HG03439 (cell line): ENCODE measurements at regions not wholly inside any gene's neighbourhood (a gene's known extent, or its start where the extent isn't known, plus 50 kb on each side); places are given as distances from the start of the nearest gene placed in this dataset.
"Not testable (repeated sequence)": the region's sequence is repeated elsewhere in the genome, so short reads cannot be mapped to it uniquely, and the experiment has no call there.

Experiments used
- ATAC-seq: cut with Tn5 transposase; IDR thresholded peaks from one replicate; pipeline ENCODE4 v1.9.1; 2021; ENCODE audit warnings: mild to moderate bottlenecking, moderate library complexity; ENCODE audit not compliant: unreplicated experiment

DNA sequence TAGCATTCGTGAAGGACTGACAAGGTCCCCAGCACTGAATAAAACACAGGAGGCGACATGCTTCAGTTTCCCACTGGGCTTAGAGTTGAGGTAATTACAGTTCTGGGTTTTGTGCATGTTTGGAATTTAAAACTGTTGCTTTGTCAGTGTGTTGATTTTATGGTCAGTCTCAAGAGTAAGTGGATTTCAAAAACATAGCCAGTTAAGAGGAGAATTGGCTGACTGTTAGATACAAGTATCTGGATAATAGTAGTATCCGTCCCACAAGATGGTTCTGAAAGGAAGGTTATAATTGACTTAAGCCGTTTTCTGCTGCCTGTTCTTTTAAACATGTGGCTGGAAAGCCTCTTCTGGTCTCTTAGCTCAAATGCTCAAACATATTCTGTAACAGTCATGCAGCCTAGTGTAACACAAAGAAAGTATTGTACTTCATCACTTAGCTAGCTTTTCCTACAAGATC, 170.9 kb downstream of the POLR1F start:
- no peak for ATAC-seq

DNA sequence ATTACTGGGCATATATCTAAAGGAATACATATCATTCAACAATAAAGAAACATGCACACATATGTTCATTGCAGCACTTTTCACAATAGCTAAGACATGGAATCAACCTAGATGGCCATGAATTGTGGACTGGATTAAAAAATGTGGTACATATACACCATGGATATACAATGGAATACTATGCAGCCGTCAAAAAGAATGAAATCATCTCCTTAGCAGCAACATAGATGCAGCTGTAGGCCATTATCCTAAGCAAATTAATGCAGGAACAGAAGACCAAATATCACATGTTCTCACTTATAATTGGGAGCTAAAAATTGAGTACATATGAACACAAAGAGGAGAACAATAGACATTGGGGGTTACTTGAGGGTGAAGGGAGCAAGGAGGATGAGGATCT, 175.6 kb downstream of the POLR1F start:
- ATAC-seq = no peak

DNA sequence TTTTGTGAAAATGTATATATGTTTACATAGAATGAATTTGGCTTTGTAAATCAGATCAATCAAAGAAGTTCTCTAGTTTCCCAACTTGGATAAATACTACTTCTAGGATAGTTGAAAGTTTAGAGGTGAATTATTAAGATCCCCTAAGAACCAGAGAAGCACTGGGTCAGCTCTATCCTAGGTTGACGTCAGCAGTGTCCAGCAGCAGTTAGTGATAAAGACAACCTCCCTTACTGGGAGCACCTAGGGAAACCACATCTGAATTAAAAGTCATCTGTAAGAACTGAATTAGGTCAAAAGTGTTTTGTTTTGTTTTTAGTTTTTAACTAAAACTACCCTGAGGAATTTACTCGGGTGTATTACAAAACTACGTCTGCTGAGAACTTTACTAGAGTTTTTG, 178.0 kb downstream of the POLR1F start:
- no peak for ATAC-seq

DNA sequence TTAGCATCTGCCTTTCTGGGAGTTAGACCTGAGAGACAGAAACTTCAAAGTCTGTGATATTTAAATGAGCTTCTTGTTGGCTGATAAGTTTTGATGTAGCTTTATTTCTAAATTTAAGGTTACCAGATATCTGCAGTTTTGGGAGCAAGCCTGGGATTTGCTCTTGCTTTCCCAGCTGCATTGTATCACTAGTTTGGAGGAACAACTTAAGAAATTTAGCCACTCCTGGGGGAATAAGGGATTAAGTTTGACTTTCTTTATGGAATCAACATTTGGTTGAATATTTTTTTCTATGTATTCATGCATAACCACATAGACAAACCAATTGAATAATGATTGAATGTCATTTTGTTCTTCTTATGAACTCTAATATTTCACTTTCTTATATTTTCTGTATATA, 178.6 kb downstream of the POLR1F start:
- no peak for ATAC-seq

DNA sequence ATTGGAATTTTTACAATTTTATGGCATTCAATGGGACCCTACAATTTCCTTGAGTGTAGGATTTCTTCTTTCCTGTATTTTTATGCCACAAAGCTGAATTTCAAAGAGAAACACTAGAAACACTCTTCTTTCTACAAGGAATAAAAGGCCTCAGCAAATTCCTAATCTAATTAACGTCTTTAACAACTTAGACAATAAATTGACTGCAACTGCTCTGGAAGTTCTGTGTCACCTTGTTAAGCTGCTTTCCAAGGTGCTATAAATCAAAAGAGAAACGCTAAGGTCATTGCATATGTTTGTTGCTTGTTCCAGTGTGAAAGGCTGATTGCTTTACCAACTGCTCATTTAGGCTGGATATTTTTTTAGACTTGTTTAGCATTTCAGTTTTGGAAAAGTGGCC, 182.2 kb downstream of the POLR1F start:
- ATAC-seq = no peak

DNA sequence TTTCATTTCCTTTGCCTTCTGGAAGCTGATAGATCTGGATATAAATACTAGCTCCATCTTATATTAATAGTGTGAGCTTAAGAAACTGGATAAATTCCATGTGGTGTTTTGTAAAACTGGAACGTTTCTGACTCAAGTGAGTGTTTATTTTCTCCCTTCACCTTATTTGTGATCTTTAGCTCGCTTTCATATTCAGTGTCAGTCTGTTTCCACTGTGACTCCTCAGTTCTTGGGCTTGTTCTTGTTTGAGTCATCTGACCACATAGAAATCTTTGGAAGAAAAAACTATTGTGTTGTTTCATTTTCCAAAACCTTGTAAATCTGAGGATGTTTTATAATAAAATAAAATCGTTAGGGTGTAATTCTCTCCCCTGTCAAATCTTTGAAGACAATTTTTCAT, 186.4 kb downstream of the POLR1F start:
- ATAC-seq = no peak

DNA sequence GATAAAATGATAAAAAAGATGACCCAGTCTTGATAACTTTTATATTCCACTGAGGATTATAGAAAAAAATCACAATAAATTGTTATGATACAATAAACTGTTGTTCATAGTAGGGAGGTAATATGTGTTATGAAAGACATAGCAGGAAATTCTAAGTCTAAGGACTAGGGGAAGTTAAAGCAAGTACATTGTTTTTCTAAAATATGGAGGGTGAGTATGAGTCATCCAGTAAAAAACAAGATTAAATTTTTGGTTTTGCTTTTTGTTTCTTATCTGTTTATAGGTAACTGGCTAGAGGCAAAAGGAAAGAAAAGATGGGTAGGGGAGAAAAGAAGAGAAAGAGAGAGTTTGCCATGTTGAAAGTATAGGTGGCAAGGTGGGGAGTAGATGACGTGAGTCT, 188.4 kb downstream of the POLR1F start:
- no peak for ATAC-seq

DNA sequence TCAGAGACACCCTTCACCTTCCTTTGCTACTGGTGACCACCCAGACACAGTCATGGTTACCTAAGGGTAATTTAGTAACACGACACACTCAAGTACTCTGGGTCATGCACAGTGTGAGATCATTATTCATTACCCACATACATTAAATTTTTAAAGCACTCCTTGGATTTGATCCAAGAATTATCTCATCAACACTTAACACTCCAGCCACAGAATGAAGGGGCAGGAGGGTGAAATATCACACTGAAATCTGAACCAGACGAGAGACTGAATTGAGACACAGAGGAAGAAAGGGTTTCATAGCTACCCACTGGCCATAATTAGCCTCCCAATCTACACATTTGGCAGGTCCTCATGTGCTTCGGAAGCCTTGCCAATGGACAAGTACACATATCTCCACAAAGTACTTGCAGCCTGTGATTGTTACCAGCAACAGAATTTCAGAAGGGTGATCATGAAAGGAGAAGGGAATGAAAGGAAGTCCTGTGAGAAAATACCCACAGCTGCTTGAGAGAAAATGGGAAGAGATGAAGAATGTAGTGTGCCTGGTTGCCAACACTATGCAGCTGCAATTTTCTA, 189.3 kb downstream of the POLR1F start:
- no peak for ATAC-seq

DNA sequence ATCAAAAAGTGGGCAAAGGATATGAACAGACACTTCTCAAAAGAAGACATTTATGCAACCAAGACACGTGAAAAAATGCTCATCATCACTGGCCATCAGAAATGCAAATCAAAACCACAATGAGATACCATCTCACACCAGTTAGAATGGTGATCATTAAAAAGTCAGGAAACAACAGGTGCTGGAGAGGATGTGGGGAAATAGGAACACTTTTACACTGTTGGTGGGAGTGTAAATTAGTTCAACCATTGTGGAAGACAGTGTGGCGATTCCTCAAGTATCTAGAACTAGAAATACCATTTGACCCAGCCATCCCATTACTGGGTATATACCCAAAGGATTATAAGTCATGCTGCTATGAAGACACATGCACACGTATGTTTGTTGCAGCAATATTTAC, 191.3 kb downstream of the POLR1F start:
- not testable (repeated sequence) for ATAC-seq

DNA sequence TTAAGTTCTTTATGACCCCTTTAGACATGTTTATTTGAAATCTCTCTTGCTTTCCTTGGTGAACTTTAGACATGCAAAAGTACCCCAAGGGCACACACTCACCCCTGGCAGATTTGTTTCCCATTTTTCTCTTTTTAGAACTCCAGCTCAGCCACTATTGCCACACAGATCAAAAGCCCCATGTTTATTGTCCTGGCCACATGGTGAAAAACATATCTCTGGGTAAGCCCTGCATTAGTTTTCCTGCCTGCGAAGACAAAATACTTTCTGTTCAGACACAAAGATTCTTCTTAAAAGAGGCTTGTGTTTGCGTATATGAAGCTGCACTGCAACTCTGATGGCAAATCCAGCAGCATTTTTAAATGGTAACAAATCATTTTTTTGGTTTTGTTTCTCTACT, 200.0 kb downstream of the POLR1F start:
- no peak for ATAC-seq

DNA sequence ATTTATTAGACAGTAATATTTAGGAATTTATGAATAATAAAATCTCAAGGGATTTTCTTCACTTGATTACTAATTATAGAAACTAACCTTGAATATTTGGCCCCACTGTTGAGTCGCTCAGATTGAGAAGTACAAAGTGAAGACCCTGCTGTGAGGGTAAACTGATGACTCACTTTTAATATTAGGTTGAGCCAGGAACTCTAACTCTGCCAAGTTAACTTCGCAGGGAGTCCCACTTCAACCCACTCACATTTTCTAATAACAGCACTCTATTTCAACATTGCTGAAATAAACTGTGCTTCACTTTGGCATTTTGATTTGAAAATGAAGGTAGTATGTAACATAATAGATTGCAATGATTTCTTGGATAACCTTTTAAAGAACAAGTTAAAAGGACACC, 200.7 kb downstream of the POLR1F start:
- ATAC-seq = no peak

DNA sequence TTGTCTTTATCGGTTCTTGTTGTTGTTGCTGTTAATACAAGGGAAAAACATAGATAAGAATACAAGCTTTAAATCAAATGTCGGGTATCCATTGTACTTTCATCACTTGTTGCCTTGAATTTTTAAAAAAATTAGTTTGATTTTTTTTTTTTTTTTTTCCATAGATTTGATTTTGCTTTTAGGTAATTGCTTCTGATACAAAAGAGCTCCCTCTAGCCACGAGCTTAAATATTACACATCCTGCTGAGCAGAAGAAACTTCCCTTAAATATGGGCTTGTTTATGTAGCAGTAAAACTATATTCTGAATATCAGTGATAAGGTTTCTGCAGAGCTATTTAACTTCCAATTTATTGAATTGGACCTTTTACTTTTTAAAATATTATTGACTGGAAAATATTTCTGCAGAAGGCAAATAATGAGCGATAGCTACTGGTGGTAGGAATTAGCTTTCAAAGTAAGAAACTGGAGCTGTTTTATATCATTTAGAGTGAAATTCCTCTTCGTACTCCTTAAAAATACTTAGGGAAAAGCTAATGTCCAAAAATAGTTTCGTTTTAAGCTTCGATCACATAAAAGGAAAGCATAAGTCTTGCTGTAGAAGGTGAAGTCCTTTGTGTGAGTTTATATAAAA, 216.9 kb downstream of the POLR1F start:
- no peak for ATAC-seq

DNA sequence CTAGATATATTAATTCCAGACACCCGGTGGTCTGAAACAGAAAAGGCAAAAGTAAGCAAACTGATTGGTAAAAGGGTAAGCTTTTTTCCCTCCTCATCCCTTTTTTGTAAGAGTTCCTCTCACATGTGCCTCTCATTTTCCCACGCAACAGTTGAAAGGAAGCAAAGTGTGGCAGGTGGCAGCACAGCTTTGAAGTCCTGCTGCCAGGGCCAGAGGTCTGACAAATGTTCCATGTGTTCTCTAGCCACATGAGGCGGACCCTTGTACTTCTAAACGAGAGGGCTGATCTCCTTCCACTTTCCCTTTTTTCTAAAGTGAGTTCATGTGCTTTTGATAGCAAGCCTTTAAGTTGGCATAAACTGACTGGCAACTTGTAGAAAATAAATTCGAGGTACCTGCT, 217.5 kb downstream of the POLR1F start:
- no peak for ATAC-seq

DNA sequence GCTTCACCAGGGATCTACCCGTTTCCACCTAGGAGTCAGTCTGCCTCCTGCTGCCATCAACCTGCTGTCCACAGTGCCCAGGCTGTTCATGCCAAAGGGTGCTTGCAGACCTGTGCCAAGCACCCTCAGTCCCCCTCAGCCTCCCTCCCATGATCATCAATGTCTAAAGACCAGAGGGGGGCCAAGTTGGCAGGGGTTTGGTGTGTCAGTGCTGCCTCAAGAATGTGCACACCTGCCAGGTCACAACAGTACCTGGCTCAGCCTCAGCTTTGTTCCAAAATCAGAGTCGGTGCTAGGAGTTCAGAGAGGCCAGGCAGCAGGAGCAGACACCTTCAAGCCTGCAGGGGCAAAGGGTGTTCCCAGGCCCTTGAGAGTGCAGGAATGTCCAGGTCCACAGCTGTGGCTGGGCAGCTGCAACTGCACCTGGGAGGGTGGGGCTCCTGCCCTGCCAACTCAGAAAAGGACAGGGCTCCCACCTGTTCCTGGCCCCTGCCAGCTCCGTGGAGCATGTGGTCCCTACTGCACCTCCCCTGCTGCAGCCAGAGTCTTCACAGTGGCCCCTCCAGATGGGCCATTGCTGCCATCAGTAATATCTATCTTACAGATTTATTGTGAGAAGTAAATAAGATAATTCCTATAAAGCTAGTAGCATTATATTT, 219.5 kb downstream of the POLR1F start:
- no peak for ATAC-seq

DNA sequence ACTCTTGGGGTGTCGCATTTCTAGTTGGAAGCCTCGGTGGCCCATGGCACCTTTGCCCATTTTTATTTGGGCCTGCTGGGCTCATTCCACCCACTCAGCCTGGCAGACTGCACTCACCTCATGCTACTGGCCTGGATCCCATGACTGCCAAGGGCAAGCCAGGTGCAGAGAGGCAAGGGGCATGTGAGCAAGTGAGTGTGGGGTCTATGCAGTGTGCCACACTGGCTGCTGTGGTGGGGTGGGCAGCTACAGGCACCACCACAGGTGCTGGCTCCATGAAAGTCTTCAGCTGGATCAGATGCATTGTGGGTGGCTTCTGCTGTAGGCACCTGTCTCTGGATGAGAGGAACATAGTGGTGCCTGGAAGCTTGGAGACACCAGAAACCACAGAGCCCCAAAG, 220.8 kb downstream of the POLR1F start:
- no peak for ATAC-seq

DNA sequence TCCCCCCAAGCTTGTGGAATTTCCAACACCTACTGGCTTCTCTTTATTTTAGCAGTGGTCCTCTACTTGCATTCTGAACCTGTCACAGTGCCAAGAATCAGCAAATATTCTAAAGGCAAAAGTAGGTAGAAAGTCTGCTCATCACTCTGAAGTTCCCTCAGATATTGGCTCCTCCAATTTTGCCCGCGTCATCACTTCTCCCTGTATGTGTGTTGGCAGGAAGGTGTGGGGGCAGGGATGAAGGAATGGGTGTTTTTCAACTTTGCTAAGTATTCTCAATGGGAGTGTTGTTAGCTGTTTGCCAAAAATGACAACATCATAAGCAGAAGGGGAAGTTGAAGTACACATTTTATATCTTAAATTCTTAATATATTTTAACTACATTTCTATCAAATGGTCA, 226.2 kb downstream of the POLR1F start:
- ATAC-seq = no peak

DNA sequence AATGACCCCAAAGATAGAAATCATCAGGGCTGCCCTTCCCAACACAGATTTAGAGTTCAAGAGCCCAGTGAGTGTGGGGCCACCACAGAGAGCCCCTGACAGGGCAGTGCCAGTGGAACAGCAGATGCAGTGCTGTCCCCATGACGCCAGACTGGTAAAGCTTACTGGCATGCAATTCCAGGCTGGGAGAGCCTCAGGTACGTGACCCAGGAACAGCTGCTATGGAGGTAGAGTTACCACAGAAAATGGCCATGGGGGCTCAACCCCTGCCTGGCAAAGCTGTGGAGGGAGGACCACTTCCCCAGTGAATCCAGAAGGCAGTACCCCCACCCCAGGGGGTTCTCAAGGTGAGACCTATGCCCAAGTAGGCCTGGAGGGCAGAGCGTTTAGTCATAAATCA, 228.5 kb downstream of the POLR1F start:
- no peak for ATAC-seq

DNA sequence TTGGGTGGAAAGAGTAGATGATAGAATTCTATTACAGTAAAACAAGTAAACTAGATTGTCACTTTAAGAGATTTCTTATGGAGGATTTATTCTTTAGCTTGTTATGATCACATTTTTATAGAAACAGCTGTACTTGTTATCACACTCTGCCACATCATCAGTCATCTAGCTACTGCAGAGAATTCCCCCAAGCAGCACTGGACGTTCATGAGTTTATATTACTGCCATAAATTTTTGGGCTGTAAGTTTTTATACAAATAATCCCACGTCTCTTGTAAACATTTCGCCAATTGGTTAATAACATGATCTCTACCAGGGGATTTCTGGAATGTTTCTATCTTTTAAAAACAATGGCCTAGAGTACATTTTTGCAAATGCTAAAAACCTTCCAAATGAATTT, 238.8 kb downstream of the POLR1F start:
- ATAC-seq = no peak

DNA sequence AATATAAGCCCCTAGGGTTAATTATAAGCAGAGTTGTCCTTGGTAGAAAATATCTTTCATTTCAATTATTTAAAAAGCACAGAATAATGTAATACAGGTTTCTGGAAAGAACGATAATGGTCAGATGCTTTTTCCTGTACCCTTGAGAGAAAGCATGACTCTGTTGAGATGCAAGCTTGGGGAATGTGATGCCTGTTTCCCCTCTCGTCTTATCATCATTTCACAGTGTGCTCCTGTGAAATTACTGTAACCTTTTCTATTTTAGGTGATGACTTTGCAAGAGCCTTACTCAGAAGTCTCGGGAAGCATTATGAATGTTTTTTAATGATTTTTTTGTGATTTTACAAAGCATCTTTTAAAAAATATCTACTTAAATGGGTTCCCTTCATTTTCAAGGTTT, 243.0 kb downstream of the POLR1F start:
- ATAC-seq = no peak

DNA sequence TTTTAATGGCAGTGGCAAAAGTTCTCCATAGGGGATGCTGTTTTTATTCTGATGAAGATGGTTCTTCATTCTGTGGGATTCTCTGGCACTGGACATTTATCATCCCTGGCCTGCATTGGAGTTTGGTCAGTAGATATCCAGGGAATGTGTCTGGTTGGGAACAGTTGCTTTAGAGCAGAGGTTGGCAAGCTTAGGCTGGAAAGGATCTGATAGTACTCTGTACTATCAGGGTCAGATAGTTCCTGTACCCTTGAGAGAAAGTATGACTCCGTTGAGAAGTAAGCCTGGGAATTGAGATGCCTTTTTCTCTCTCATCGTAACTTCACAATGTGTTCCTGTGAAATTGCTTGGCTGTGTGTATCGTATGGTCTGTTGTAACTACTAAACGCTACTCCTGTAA, 244.1 kb downstream of the POLR1F start:
- ATAC-seq = no peak

DNA sequence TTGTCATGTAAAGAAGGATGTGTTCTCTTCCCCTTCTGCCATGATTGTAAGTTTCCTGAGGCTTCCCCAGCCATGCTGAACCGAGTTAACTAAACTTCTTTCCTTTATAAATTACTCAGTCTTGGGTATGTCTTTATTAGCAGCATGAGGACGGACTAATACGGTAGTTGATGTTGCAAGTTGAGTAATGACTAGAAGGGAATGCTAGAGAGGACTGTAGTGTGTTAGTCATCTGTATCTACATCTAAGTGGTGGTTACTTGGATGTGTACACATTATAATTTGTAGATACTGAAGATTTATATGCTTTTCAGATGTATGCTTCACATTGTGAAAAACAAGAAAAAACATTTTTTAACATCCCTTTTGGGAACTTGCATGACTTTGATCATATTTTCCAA, 244.6 kb downstream of the POLR1F start:
- ATAC-seq = no peak

DNA sequence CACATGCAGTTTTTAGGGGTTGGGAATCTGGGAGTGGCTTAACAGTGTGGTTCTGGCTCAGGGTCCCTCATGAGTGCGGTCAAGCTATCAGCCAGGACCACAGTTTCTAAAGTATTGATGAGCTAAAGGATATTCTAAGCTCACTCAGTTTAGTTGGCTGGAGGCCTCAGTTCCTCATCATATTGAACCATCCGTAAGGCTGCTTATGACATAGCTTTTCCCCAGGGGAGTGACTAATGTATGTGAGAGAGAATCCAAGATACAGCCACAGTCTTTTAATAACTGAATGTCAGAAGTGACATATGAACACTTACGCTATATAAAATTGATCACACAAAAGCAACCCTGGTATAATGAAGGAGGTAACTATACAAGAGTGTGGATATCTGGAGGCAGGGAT, 245.3 kb downstream of the POLR1F start:
- no peak for ATAC-seq

DNA sequence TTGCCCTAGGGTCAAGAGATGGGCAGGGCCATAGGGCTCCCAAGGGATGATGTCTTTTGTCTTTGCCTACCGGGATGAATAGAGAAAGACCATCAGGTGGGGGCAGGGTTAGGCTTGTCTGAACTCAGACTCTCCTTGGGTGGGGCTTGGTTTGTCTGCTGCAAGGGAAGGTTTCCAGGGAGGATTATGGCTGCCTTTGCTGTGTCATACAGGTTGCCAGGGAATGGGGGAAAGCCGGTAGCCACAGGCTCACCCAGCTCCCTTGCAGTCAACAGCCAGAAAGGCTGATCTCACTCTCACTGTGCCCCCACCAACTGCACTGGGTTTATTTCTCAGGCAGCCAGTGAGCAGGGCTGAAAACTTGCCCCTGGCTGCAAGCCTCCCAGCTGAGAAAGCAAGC, 253.2 kb downstream of the POLR1F start:
- no peak for ATAC-seq
